Fibroblast of lung (primary cell): ENCODE measurements at regions not wholly inside any gene's neighbourhood (a gene's known extent, or its start where the extent isn't known, plus 50 kb on each side); places are given as distances from the start of the nearest gene placed in this dataset.

ENCODE experiments used
- EZH2 ChIP-seq: IDR thresholded peaks from 2 replicates; pipeline ENCODE4 v1.5.1; 2012; ENCODE audit warnings: low read length, control low read depth, mild to moderate bottlenecking; ENCODE audit errors: missing control alignments
- TF ChIP-seq, protein P1 (sequence below), 2 donors: IDR thresholded peaks in 1 of 2; conservative IDR thresholded peaks in 1 of 2; 1 replicate in 1 of 2; 2 replicates in 1 of 2; pipeline ENCODE4 v1.5.1; 2011 to 2012; ENCODE audit warnings: low read length in 2 of 2, control low read depth in 1 of 2, inconsistent platforms in 1 of 2, low read depth in 1 of 2, mild to moderate bottlenecking in 1 of 2

DNA sequence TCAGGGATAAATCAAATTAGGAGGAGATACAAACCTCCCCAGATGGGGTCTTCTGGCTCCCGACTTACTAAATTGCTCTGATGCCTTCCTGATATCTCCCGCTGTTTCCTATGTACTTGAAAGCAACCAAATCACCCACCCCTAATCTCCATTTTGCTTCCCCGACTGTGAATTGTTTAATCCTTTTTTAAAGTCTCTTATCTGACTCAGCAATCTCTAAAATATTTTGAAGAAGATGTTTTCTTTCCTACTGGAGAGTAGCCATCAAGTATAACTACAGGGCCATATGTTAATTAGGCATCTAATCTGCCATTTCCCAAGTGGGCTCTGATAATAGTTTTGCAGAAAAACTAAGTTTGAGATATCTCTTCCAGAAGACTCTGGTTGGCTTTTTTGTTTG is 365.2 kb upstream of the MAF start:
- TF ChIP-seq, protein P1, sequence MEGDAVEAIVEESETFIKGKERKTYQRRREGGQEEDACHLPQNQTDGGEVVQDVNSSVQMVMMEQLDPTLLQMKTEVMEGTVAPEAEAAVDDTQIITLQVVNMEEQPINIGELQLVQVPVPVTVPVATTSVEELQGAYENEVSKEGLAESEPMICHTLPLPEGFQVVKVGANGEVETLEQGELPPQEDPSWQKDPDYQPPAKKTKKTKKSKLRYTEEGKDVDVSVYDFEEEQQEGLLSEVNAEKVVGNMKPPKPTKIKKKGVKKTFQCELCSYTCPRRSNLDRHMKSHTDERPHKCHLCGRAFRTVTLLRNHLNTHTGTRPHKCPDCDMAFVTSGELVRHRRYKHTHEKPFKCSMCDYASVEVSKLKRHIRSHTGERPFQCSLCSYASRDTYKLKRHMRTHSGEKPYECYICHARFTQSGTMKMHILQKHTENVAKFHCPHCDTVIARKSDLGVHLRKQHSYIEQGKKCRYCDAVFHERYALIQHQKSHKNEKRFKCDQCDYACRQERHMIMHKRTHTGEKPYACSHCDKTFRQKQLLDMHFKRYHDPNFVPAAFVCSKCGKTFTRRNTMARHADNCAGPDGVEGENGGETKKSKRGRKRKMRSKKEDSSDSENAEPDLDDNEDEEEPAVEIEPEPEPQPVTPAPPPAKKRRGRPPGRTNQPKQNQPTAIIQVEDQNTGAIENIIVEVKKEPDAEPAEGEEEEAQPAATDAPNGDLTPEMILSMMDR (conservative IDR thresholded peaks at IDR 0.05 in 1 of 2, IDR thresholded peaks at IDR 0.05 in 1 of 2; ENCODE audit: low read depth in 1 of 2, low read length in 2 of 2): no peak
- no peak for TF ChIP-seq EZH2
